ENCODE measurements at regions not wholly inside any gene's neighbourhood (a gene's known extent, or its start where the extent isn't known, plus 50 kb on each side); places are given as distances from the start of the nearest gene placed in this dataset.

DNA sequence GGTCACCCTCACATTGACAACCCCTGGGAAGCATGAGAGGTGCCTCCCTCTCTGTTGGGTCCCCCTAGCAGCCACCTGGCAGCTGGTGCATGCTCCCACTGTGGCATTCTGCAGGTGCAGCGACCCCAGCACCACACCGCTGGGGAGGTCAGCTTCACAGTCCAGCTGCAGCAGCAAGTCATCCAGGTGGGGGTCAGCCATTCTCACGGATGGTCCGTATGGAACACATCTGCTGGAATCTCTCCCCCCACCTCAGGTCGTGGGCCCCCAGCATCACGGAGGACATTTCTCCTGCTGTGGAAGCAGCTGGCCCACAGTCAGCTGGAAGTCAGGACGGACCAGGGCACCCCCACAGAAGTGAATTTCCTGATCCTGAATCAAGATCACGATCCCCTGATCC lies 201.3 kb downstream of the COG6 start:
- no peak overlapping the region for H3K4me3 ChIP-seq (ENCODE audit: low read depth in 1 of 2, low read length in 1 of 2)
- H3K4me1 ChIP-seq (ENCODE audit: control insufficient read depth in 1 of 2, insufficient read depth in 1 of 2, low read depth in 1 of 2, low read length in 1 of 2): no peaks in the 10 kb centered on the region

GRCh38 chr13:39858794-39859193 lies 203.3 kb downstream of the COG6 start:
- Histone ChIP-seq H3K36me3 (no peaks in the 10 kb centered on the region), H3K4me3 (ENCODE audit: low read depth in 1 of 2, low read length in 1 of 2) (no peak overlapping the region), H3K4me1 (ENCODE audit: control insufficient read depth in 1 of 2, insufficient read depth in 1 of 2, low read depth in 1 of 2, low read length in 1 of 2) (no peaks in the 10 kb centered on the region), H3K27ac (no peak overlapping the region), H3K27me3 (no peaks in the 10 kb centered on the region), H3K9me3 (no peaks in the 10 kb centered on the region)
- TF ChIP-seq, protein P1, sequence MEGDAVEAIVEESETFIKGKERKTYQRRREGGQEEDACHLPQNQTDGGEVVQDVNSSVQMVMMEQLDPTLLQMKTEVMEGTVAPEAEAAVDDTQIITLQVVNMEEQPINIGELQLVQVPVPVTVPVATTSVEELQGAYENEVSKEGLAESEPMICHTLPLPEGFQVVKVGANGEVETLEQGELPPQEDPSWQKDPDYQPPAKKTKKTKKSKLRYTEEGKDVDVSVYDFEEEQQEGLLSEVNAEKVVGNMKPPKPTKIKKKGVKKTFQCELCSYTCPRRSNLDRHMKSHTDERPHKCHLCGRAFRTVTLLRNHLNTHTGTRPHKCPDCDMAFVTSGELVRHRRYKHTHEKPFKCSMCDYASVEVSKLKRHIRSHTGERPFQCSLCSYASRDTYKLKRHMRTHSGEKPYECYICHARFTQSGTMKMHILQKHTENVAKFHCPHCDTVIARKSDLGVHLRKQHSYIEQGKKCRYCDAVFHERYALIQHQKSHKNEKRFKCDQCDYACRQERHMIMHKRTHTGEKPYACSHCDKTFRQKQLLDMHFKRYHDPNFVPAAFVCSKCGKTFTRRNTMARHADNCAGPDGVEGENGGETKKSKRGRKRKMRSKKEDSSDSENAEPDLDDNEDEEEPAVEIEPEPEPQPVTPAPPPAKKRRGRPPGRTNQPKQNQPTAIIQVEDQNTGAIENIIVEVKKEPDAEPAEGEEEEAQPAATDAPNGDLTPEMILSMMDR (IDR thresholded peaks at IDR 0.05): no peak

More for the DNA sequence above, 201.3 kb downstream of the COG6 start:
- TF ChIP-seq, protein P1 (IDR thresholded peaks at IDR 0.05): no peak
- no peaks in the 10 kb centered on the region for H3K9me3 ChIP-seq
- H3K27ac ChIP-seq: no peak overlapping the region
- no peaks in the 10 kb centered on the region for H3K27me3 ChIP-seq
- H3K36me3 ChIP-seq: no peaks in the 10 kb centered on the region

GRCh38 chr13:39859898-39860297 lies 204.4 kb downstream of the COG6 start:
- H3K27me3 ChIP-seq: no peaks in the 10 kb centered on the region
- H3K4me3 ChIP-seq (ENCODE audit: low read depth in 1 of 2, low read length in 1 of 2): no peak overlapping the region
- TF ChIP-seq, protein P1 (IDR thresholded peaks at IDR 0.05): no peak
- no peak overlapping the region for H3K27ac ChIP-seq
- no peaks in the 10 kb centered on the region for H3K4me1 ChIP-seq (ENCODE audit: control insufficient read depth in 1 of 2, insufficient read depth in 1 of 2, low read depth in 1 of 2, low read length in 1 of 2)
- H3K36me3 ChIP-seq: no peaks in the 10 kb centered on the region
- no peaks in the 10 kb centered on the region for H3K9me3 ChIP-seq

GRCh38 chr13:39862900-39863299 lies 207.4 kb downstream of the COG6 start:
- H3K36me3 ChIP-seq: no peaks in the 10 kb centered on the region
- no peaks in the 10 kb centered on the region for H3K4me1 ChIP-seq (ENCODE audit: control insufficient read depth in 1 of 2, insufficient read depth in 1 of 2, low read depth in 1 of 2, low read length in 1 of 2)
- no peak overlapping the region for H3K4me3 ChIP-seq (ENCODE audit: low read depth in 1 of 2, low read length in 1 of 2)
- no peaks in the 10 kb centered on the region for H3K27me3 ChIP-seq
- H3K9me3 ChIP-seq: no peaks in the 10 kb centered on the region
- TF ChIP-seq, protein P1 (IDR thresholded peaks at IDR 0.05): no peak
- H3K27ac ChIP-seq: no peak overlapping the region

- H3K4me1 ChIP-seq (ENCODE audit: control insufficient read depth in 1 of 2, insufficient read depth in 1 of 2, low read depth in 1 of 2, low read length in 1 of 2): no peaks in the 10 kb centered on the region
- no peaks in the 10 kb centered on the region for H3K9me3 ChIP-seq
- H3K4me3 ChIP-seq (ENCODE audit: low read depth in 1 of 2, low read length in 1 of 2): no peak overlapping the region
- no peaks in the 10 kb centered on the region for H3K27me3 ChIP-seq
- no peaks in the 10 kb centered on the region for H3K36me3 ChIP-seq
- no peak overlapping the region for H3K27ac ChIP-seq
- TF ChIP-seq, protein P1 (IDR thresholded peaks at IDR 0.05): no peak
Observed at GRCh38 chr13:39864221-39864620, 208.8 kb downstream of the COG6 start.

DNA sequence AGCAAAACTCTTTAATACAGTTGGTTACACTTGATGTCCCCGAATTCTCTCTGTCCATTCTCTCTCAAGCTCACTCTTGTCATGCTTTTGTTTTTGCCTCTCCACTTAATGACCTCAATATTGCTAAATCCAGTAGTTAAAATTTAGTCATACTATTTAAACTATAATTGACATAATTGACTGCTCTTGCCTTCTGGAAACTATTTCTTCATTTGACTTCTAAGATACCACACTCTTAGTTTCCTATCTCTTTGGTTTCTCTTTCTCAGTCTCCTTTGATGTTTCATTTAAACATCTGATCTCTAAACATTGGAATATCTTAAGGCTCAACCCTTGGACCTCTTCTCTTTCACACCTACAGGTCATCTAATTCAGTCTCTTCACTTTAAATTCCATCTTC lies 211.3 kb downstream of the COG6 start:
- TF ChIP-seq, protein P1 (IDR thresholded peaks at IDR 0.05): no peak
- Histone ChIP-seq H3K27me3 (no peaks in the 10 kb centered on the region), H3K36me3 (no peaks in the 10 kb centered on the region), H3K4me1 (ENCODE audit: control insufficient read depth in 1 of 2, insufficient read depth in 1 of 2, low read depth in 1 of 2, low read length in 1 of 2) (no peaks in the 10 kb centered on the region), H3K27ac (no peak overlapping the region), H3K4me3 (ENCODE audit: low read depth in 1 of 2, low read length in 1 of 2) (no peak overlapping the region), H3K9me3 (no peaks in the 10 kb centered on the region)
